HG03378 (cell line): ENCODE measurements at regions not wholly inside any gene's neighbourhood (a gene's known extent, or its start where the extent isn't known, plus 50 kb on each side); places are given as distances from the start of the nearest gene placed in this dataset.

Experiments used
- ATAC-seq: cut with Tn5 transposase; IDR thresholded peaks from one replicate; pipeline ENCODE4 v1.9.1; 2021; ENCODE audit warnings: mild to moderate bottlenecking, moderate library complexity; ENCODE audit not compliant: unreplicated experiment

GRCh38 chr13:39965309-39965708, 309.8 kb downstream of the COG6 start:
- ATAC-seq = no peak

DNA sequence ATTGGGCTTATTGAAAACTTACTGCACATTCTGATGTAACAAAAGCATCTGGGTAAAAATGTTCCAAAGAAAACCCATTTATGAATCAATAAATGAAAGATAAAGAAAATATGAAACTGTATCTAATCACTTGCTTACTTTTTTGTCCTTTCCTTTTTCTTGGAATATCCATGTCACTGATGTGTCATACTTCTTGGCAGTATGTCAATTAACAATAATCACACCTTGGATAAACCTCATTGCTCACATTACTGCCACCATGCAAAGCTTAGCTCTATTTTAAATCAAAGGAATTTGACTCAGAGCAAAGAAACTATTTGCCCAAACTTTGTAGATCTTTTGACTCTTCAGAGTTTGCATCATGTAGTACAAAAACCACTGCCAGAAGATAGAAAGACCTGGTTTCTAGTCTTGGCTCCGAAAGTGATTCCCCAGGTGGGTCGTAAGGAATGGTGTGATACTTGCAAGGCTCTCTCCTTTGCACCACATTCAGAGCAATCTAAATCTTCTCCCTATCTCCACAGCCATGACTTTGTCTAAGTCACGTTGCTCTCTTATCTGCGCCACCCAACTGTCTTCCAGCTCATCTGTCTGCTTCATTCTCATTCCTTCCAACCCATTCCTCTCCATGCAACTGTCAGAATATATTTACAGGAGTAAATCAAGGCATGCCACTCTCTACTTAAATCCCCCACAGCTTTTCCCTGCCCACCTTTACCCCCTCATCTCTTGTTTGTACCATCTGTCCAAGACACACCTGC, 311.9 kb downstream of the COG6 start:
- ATAC-seq = no peak

DNA sequence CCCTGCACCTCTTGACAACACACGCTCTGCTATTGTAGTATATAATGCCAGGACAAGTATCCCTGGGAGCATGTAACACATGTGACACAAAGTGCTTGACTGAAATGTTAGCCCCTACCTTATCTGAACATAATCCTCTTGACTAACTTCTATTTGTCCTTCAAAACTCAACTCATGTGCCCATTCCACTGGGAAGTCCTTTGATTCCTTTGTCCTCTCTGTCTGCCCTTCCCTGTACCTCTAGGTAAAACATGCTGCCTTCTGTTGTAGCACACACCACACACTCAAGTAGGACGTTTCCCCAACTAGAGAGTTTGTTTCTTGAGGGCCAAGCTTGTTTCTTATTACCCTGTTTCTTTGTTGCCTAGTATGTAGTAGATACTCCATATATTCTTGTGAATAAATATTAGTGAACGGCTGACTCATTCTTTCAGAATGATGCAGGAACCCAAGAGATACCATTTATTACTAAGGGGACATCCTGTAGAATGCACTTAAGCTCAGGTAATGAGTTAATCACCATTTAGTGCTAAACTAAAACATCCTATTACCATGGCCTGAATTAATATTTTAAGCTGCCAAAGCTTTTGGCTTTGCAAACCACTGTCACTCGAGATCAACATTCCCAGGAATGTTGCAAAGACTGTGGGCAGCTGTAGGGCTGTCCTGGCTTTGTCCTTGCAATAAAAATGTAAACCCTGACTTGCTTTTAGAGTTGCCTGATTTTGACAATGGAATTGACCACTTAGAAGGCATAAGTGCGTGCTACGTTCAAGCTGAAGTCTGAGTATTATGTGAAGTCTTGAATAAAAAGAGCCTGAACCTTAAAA, 313.4 kb downstream of the COG6 start:
- no peak for ATAC-seq

GRCh38 chr13:39970177-39970846, 314.9 kb downstream of the COG6 start:
- no peak for ATAC-seq

- ATAC-seq = no peak
Observed at GRCh38 chr13:39971526-39971925, 316.1 kb downstream of the COG6 start.

GRCh38 chr13:39976481-39976880, 321.0 kb downstream of the COG6 start:
- ATAC-seq = no peak

GRCh38 chr13:39981056-39981455, 325.6 kb downstream of the COG6 start:
- no peak for ATAC-seq

GRCh38 chr13:39982745-39983144, 327.3 kb downstream of the COG6 start:
- no peak for ATAC-seq

DNA sequence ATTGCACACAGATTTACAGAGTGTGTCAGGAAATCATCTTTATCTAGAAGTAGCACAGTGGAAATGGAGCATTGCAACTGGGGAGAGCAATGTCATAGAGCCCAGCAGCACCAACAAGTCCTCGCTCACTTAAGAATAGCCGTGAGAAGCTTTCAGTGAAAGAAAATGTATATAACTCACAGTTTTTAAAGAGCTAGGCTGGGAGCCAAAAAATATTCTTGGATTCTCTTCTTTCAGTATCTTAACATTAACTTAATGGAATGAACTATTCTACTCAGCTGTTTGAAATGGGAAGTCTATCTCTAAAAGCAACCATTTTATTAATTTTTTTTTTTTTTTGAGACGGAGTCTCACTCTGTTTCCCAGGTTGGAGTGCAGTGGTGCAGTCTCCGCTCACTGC, 329.6 kb downstream of the COG6 start:
- no peak for ATAC-seq

GRCh38 chr13:39988351-39988750, 332.9 kb downstream of the COG6 start:
- no peak for ATAC-seq

DNA sequence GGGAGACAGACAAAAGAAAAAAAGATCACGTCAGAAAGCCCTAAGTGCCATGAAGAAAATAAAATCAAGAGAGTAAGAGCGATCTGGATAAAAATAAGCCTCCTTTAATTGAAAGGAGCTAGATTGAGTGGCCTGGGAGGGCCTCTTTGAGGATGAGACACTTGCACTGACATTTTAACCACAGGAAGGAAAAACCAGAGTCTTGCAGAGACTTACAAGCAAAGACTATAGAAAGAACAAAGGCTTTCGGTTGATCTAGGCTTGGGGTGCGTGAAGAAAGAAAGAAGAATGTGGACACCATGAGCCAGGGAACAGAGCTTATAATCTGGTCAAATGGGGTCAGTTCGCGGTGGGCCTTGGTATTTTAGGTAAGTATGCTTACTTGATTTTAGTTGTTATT, 342.7 kb downstream of the COG6 start:
- no peak for ATAC-seq

DNA sequence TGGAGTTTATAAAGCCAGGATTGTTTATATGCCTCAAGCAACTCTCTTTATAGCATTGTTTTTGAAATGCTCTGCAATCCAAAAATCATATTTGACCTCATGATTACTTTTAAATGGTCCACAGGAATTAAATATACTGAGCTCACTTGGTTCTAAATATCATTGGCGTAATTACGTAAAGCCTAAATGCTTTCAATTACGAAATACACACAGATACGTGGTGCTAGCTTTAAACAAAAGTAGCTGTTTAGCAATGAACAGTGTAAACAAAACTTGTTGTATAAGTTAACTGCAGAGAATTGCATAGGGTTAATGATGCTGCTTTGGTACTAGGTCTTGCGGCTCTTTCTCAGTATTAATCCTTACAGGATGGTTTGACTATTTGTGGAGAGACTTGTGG, 346.6 kb downstream of the COG6 start:
- no peak for ATAC-seq

DNA sequence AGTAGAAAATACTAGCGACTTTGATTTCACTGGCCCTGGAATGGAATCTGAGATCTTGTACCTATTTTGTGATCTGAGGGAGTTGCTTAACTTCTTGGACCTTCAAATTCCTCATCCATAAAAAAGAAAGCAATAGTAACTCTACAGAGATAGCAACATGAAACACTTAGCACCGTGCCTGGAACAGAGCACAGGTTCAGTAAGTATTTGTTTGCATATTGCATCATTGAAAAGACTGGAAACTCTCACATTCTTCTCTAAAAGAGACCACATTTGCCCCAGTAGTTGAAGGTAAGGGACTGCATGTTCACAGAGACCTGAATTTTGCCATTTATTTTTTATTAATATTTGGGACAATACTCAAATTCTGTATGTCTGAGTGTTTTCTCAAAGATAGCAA, 358.1 kb downstream of the COG6 start:
- no peak for ATAC-seq

DNA sequence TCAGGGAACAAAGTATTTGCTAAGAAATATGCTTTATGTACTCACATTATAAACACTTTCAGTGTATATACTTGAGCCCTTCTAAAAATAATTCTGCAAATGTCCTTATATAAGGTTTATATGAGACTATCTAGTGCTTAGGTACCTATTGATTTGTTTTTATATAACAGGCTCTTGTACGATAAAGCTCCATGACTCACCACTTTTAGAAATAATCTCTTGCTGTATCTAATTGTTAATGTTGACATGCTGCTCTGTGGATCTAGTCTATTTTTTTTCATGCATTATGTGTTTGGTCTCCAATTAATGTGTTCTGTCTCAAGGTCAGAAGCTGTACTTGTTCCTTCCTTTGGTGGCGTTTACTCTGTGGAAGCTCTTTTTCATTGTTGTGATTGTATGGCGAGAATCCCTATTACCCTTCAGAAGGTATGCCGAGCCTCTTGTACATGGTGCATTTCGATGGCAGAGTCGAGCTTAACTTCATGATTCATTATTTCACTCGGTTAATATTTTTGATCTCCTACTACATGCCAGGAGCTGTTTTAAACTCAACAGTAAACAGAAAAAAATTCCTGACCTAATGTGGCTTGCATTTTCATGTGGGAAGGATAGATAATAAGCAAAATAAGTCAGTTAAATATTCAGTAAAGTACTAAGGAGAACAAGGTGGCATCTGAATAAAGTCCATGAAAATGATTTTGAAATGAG, 361.6 kb downstream of the COG6 start:
- no peak for ATAC-seq

DNA sequence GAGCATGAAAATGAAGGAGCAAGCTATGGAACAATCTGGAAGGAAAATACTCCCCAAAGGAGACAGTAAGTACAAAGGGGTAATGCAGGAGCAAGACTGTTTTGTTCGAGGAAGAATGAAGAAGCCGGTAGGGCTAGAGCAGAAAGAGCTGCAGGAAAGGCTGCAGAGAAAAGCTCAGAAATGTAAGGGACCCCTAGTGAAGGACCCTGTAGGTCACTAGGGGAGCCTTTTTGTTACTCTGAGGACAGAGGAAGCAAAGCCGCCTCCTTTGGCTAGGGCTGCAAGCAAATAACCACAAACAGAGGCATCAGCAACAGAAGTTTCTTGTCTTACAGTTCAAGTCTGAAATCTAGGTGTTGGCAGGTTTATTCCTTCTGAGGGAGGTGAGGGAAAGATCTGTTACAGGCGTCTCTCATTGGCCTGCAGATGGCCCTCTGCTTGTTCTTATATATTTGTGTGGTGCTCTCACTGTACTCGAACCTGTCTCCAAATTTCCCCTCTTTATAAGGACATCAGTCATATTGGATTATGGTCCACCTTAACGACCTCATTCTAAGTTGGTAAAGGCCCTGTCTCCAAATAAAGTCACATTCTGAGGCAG, 362.3 kb downstream of the COG6 start:
- ATAC-seq = no peak

GRCh38 chr13:40023595-40024203, 368.2 kb downstream of the COG6 start:
- no peak for ATAC-seq

DNA sequence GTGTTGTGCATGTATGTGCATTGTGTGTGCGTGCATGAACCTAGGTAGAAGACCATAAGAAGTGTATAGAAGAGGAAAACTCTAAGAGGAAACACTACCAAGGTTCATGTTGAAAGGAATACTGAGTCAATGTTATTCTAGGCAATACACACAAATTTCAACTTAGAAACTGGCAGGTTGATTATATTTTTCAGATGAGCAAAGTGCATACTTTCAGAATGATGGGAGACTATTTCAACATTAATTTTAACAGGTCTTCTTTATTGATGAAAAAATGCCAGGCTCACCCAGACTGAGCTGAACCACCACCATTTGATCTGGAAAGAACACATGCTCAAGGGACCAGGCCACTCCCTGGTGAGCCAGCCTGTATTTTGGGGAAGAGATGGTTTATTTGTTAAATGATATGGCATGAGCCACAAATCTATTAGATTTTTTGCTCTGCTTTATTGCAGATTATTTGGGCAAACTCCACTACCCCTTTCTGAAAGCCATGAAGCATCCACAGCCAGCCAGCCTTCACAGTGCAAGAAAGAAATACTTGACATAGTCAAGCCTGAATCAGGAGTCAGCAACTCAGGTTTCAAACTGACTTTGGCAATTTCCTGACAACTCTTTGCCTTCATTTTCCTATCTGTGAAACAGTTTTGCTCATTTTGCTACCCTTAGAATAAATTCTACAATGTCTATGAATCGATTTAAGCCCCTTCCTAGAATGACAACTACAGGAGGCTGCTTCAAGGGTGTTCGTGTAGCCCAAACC, 368.9 kb downstream of the COG6 start:
- ATAC-seq = no peak

- no peak for ATAC-seq
Observed at GRCh38 chr13:40024967-40025714, 369.7 kb downstream of the COG6 start.

DNA sequence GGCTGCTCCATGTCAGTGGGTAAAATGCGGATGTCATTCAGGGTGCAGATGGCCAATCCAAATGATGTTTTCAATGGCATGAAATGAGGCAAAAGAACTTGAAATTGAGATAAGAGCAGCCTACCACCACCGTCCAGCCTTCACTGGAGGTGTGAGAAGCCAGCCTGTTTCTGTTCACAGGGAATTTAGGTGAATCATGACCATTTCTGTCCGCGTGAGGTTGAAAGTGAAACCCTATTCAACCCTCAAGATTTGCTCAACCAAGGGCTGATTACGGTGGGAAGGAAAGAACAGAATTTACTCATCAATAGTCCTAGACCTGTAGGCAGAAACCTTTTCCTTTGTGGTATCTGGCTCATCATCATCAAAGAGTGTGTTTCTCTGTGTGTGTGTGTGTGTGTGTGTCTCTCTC, 370.7 kb downstream of the COG6 start:
- ATAC-seq = peak; percentile 97
